Omental fat pad (tissue), 3 donors: ENCODE measurements at regions not wholly inside any gene's neighbourhood (a gene's known extent, or its start where the extent isn't known, plus 50 kb on each side); places are given as distances from the start of the nearest gene placed in this dataset.

Experiments
- ATAC-seq: fragments of 150-250 bp; one replicate; pipeline ENCODE4 v1.9.1; 2016; ENCODE audit warnings: mild to moderate bottlenecking, moderate library complexity; ENCODE audit not compliant: low FRiP score
- DNase-seq: peaks from one replicate; pipeline ENCODE4 v3.0.0-alpha.2; 2019; ENCODE audit warnings: low spot score
- CTCF ChIP-seq, 3 donors: fragments of 450-650 bp; IDR thresholded peaks; one replicate each; pipeline ENCODE4 v1.5.1; 2016 to 2017; ENCODE audit warnings: antibody characterized with exemption in 3 of 3, mild to moderate bottlenecking in 3 of 3, moderate library complexity in 2 of 3

- ATAC-seq (peak; percentile 70), DNase-seq (no peak)
- TF ChIP-seq CTCF (IDR thresholded peaks at IDR 0.05) = no peak
These were observed 50.2 kb upstream of the SLC35C1 start for GRCh38 chr11:45754741-45755140.

DNA sequence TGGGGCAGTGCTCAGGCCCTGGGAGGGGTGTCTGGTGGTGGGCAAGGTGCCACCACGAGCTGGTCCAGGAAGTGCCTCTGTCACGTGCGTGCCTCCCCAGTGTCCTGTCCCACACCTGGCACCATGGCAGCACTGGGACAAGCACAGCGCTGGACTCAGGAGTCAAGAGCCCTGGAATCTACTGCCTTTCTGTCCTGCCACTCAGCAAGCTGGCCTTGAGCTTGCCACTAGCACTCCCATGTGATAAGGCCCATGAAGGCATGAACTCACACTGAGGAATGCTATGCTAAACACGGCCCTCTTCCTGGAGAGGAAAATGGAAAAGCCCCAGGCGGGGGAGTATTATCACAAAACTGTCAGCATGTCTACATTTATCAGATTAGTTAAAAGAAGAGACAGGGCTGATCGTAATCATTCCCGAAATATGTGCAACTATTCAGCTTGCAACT is 50.7 kb upstream of the SLC35C1 start:
- ATAC-seq (peak; percentile 70), DNase-seq (no peak)
- TF ChIP-seq CTCF (IDR thresholded peaks at IDR 0.05) = no peak

DNA sequence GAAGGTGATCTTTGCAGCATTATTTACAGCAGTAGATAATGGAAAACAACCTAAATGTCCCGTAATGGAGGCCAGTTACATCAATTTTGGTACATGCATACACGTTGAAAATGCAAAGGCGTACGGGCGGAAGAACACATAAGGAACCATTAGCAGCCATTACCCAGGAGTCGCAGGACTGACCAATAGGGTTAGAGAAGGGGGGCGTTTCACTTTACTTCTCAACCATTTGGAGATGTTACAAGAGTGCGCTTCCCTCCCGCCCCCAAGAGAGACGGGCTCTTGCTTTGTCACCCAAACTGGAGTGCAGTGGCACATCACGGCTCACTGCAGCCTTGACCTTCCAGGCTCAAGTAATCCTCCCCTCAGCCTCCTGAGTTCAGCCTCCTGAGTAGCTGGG is 52.8 kb upstream of the SLC35C1 start:
- no peak for ATAC-seq

GRCh38 chr11:45751430-45751829 is 53.5 kb upstream of the SLC35C1 start:
- no peak for TF ChIP-seq CTCF (IDR thresholded peaks at IDR 0.05)
- DNase-seq (no peak), ATAC-seq (no peak)

More for the DNA sequence above, 52.8 kb upstream of the SLC35C1 start:
- no peak for DNase-seq
- TF ChIP-seq CTCF (IDR thresholded peaks at IDR 0.05) = no peak

- DNase-seq (no peak), ATAC-seq (no peak)
- TF ChIP-seq CTCF (IDR thresholded peaks at IDR 0.05) = no peak
These were observed 54.5 kb upstream of the SLC35C1 start for GRCh38 chr11:45750439-45750838.

DNA sequence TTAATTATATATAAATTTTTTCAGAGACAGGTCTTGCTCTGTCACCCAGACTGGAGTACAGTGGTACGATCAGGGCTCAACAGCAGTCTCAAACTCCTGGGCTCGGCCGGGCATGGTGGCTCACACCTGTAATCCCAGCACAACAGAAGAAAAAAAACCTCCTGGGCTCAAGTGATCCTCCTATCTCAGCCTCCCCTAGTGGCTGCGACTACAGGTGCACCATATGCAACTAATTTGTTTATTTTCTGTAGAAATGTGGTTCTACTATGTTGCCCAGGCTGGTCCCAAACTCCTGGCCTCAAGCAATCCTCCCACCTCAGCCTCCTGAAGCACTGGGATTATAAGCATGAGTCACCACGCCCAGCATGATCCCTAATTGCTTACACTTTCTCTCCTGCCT is 56.1 kb upstream of the SLC35C1 start:
- no peak for TF ChIP-seq CTCF (IDR thresholded peaks at IDR 0.05)
- no peak for ATAC-seq
- DNase-seq = no peak

DNA sequence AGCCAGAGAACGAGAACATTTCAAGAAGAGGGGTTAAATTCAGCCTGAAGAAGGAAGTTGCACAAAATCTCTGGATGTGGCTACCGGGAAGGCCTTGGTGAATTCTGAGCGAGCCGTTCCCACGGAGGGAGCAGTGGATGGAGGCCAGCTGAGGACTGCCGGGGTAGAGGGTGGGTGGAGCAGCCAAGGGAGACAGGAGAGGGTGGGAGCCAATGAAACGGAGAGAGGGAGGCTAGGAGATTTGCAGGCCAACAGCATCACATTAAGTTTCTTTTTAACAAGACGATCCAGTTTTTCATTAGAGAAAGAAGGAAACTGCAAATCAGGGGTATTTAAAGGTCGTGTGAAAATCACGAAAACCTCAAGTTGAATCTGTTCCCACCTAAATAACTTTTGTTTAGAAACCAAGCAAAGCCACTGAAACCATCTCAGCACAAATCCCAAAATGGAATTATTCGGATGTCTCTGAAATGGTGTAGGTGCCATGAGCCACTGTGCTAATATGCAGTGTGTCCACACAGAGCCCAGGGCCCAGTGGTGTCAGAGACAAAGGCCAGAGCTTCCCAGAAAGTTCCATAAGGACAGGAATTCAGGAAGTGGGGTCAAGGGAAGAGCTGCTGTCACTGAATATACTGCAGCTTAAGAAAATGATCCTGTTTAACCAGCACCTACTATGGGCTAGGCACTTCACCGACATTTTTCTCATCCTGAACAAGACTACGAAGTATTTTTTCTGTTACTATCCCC is 59.7 kb upstream of the SLC35C1 start:
- ATAC-seq (no peak), DNase-seq (no peak)
- TF ChIP-seq CTCF (IDR thresholded peaks at IDR 0.05) = no peak
